Adrenal gland (tissue), 5 donors: ENCODE measurements at regions not wholly inside any gene's neighbourhood (a gene's known extent, or its start where the extent isn't known, plus 50 kb on each side); places are given as distances from the start of the nearest gene placed in this dataset.

Experiments
- POLR2A ChIP-seq, 2 donors: fragments of 450-650 bp; IDR thresholded peaks; one replicate each; pipeline ENCODE4 v1.6.1; 2017; ENCODE audit warnings: antibody characterized with exemption in 2 of 2, mild to moderate bottlenecking in 2 of 2, moderate library complexity in 1 of 2
- TF ChIP-seq, protein P1 (sequence below), 6 experiments: fragments of 450-650 bp in 4 of 6; fragments of 200-600 bp in 2 of 6; sonication (generic) in 1 of 6; IDR thresholded peaks; 1 replicate in 5 of 6; 2 replicates in 1 of 6; pipeline versions ENCODE4 v1.5.1 to v1.8.0; 2016 to 2021; ENCODE audit warnings: antibody characterized with exemption in 6 of 6, mild to moderate bottlenecking in 2 of 6, moderate library complexity in 1 of 6
- donor health status: DM: no; HTN: no; CAD: no.

- TF ChIP-seq POLR2A (IDR thresholded peaks at IDR 0.05) = no peak
- TF ChIP-seq, protein P1, sequence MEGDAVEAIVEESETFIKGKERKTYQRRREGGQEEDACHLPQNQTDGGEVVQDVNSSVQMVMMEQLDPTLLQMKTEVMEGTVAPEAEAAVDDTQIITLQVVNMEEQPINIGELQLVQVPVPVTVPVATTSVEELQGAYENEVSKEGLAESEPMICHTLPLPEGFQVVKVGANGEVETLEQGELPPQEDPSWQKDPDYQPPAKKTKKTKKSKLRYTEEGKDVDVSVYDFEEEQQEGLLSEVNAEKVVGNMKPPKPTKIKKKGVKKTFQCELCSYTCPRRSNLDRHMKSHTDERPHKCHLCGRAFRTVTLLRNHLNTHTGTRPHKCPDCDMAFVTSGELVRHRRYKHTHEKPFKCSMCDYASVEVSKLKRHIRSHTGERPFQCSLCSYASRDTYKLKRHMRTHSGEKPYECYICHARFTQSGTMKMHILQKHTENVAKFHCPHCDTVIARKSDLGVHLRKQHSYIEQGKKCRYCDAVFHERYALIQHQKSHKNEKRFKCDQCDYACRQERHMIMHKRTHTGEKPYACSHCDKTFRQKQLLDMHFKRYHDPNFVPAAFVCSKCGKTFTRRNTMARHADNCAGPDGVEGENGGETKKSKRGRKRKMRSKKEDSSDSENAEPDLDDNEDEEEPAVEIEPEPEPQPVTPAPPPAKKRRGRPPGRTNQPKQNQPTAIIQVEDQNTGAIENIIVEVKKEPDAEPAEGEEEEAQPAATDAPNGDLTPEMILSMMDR (IDR thresholded peaks at IDR 0.05) = no peak
Observed at GRCh38 chr12:91894911-91895310, 250.7 kb downstream of the BTG1 start.
